GM20000 (cell line): ENCODE measurements at regions not wholly inside any gene's neighbourhood (a gene's known extent, or its start where the extent isn't known, plus 50 kb on each side); places are given as distances from the start of the nearest gene placed in this dataset.

Experiments used
- DNase-seq: peaks from one replicate; pipeline ENCODE4 v3.0.0; 2012; ENCODE audit warnings: low spot score
- CTCF ChIP-seq: IDR thresholded peaks from 2 replicates; pipeline ENCODE4 v1.5.1; 2012; ENCODE audit warnings: mild to moderate bottlenecking, control low read depth; ENCODE audit errors: extremely low read depth, missing control alignments

DNA sequence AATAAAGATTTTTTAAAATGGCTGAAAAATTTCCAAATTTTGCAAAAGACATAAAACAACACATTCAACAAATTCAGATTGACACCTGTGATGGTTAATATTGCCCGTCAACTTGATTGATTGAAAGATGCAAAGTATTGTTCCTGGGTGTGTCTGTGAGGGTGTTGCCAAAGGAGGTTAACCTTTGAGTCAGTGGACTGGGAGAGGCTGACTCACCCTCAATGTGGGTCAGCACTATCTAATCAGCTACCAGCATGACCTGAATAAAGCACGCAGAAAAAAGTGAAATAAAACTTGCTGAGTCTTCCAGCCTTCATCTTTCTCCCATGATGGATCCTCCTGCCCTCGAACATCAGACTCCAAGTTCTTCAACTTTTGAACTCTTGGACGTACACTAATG is 868.0 kb upstream of the CTNND2 start:
- no peak for TF ChIP-seq CTCF
- no peak for DNase-seq

DNA sequence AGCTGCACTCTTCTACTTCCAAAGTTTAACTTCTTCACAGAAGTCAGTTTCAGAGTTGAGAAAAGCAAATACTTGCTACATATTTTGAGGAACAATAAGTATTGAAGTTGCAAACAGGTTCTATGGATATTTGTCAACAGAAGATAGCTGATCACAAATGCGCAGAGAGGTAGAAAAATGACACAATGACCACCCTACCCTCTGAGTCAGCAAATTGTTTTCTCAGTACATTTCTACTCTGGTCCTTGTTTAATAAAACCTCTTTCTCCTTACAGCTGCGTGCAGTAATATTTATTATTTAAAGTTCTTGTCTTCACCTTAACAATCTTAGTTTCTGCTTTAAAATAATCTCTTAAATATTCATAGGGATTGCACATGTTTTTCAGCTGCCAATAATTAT is 855.1 kb upstream of the CTNND2 start:
- no peak for DNase-seq
- no peak for TF ChIP-seq CTCF

- no peak for DNase-seq
- TF ChIP-seq CTCF, result no peak
Observed at GRCh38 chr5:12757035-12757434, 852.8 kb upstream of the CTNND2 start.

DNA sequence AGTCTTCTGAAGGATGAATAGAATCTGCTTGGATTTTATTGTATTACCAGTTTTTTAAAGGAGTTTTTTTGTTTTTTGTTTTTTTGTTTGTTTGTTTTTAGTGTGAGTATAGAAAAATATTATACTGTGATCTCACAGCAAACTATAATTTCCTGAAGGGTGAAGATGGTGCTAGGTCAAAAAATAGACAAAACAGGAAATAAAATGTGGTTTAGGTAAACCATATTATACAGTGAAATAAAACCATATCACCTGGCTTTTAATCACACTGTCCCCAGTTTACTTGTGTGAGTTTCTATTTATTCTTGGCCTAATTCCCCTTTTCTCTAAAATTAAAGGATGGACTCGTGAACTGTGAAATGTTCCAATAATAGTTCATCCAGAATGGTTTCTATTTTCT is 841.3 kb upstream of the CTNND2 start:
- DNase-seq, result no peak
- TF ChIP-seq CTCF, result no peak

- no peak for TF ChIP-seq CTCF
- DNase-seq, result no peak
Observed at GRCh38 chr5:12743582-12743981, 839.3 kb upstream of the CTNND2 start.

- no peak for DNase-seq
- TF ChIP-seq CTCF, result no peak
Observed at GRCh38 chr5:12730354-12730753, 826.1 kb upstream of the CTNND2 start.

- TF ChIP-seq CTCF, result no peak
- no peak for DNase-seq
Observed at GRCh38 chr5:12716664-12717063, 812.4 kb upstream of the CTNND2 start.
